Neuronal stem cell (in vitro differentiated cells): ENCODE measurements at regions not wholly inside any gene's neighbourhood (a gene's known extent, or its start where the extent isn't known, plus 50 kb on each side); places are given as distances from the start of the nearest gene placed in this dataset.

Experiments used
- DNase-seq: peaks from one replicate; pipeline ENCODE4 v3.0.0-alpha.2; 2013; ENCODE audit warnings: low spot score
- H2AFZ ChIP-seq: one replicate; pipeline ENCODE4 v1.6.1; 2013; ENCODE audit warnings: mild to moderate bottlenecking, low read length, inconsistent platforms
- H2AK5ac ChIP-seq: 2 replicates; pipeline ENCODE4 v1.6.1; 2013; ENCODE audit warnings: low read depth, mild to moderate bottlenecking, inconsistent platforms, low read length, moderate library complexity, mixed read lengths
- H2BK120ac ChIP-seq: 2 replicates; pipeline ENCODE4 v1.6.1; 2013; ENCODE audit warnings: low read depth, mild to moderate bottlenecking, inconsistent platforms, low read length, moderate library complexity, mixed read lengths
- H2BK12ac ChIP-seq: one replicate; pipeline ENCODE4 v1.6.1; 2013; ENCODE audit warnings: low read length, inconsistent platforms
- H2BK15ac ChIP-seq: 2 replicates; pipeline ENCODE4 v1.6.1; 2013; ENCODE audit warnings: mild to moderate bottlenecking, low read length, inconsistent platforms, mixed read lengths
- H2BK5ac ChIP-seq: one replicate; pipeline ENCODE4 v1.6.1; 2013; ENCODE audit warnings: inconsistent platforms, mild to moderate bottlenecking, low read length, moderate library complexity
- H3K14ac ChIP-seq: one replicate; pipeline ENCODE4 v1.6.1; 2013; ENCODE audit warnings: low read length, inconsistent platforms
- H3K18ac ChIP-seq: 2 replicates; pipeline ENCODE4 v1.6.1; 2013; ENCODE audit warnings: low read length, inconsistent platforms
- H3K23ac ChIP-seq: 2 replicates; pipeline ENCODE4 v1.6.1; 2013; ENCODE audit warnings: low read depth, mild to moderate bottlenecking, mixed read lengths, low read length, inconsistent platforms; ENCODE audit not compliant: poor library complexity
- H3K27ac ChIP-seq: replicated peaks from 3 replicates; pipeline ENCODE4 v1.5.1; 2013; ENCODE audit warnings: low read length, inconsistent platforms
- H3K27me3 ChIP-seq, 3 experiments: 2 replicates each; pipeline ENCODE4 v1.6.1; 2013; ENCODE audit warnings: low read length in 3 of 3, mild to moderate bottlenecking in 2 of 3, inconsistent platforms in 1 of 3, low read depth in 1 of 3, mixed read lengths in 1 of 3, moderate library complexity in 1 of 3; ENCODE audit not compliant: control insufficient read depth in 3 of 3, insufficient read depth in 3 of 3
- H3K36me3 ChIP-seq, 2 donors: replicated peaks in 1 of 2; 2 replicates each; pipeline ENCODE4 v1.6.1; 2013; ENCODE audit warnings: low read length in 2 of 2; ENCODE audit not compliant: control insufficient read depth in 2 of 2, insufficient read depth in 2 of 2
- H3K4ac ChIP-seq: 2 replicates; pipeline ENCODE4 v1.6.1; 2013; ENCODE audit warnings: inconsistent platforms, mild to moderate bottlenecking, low read length, moderate library complexity
- H3K4me1 ChIP-seq, 2 donors: 1 replicate in 1 of 2; 2 replicates in 1 of 2; pipeline ENCODE4 v1.6.1; 2013; ENCODE audit warnings: low read length in 2 of 2, low read depth in 1 of 2; ENCODE audit not compliant: control insufficient read depth in 2 of 2, insufficient read depth in 1 of 2
- H3K4me2 ChIP-seq: one replicate; pipeline ENCODE4 v1.6.1; 2013; ENCODE audit warnings: mild to moderate bottlenecking, low read length, inconsistent platforms; ENCODE audit not compliant: insufficient read depth, poor library complexity, severe bottlenecking
- H3K4me3 ChIP-seq, 2 donors: 2 replicates each; pipeline ENCODE4 v1.5.1; 2013; ENCODE audit warnings: low read length in 2 of 2, mild to moderate bottlenecking in 2 of 2, inconsistent platforms in 1 of 2, moderate library complexity in 1 of 2
- H3K79me1 ChIP-seq: one replicate; pipeline ENCODE4 v1.6.1; 2013; ENCODE audit warnings: low read depth, mild to moderate bottlenecking, inconsistent platforms, low read length, moderate library complexity
- H3K9ac ChIP-seq: one replicate; pipeline ENCODE4 v1.6.1; 2013; ENCODE audit warnings: mild to moderate bottlenecking, low read depth, low read length, inconsistent platforms; ENCODE audit not compliant: poor library complexity
- H3K9me3 ChIP-seq, 2 donors: replicated peaks in 1 of 2; 2 replicates each; pipeline versions ENCODE3 to v1.6.1; 2013; ENCODE audit warnings: low read length in 2 of 2, mild to moderate bottlenecking in 2 of 2, inconsistent platforms in 1 of 2, low read depth in 1 of 2, mixed read lengths in 1 of 2, moderate library complexity in 1 of 2; ENCODE audit not compliant: control insufficient read depth in 2 of 2, insufficient read depth in 1 of 2
- H4K8ac ChIP-seq: one replicate; pipeline ENCODE4 v1.6.1; 2013; ENCODE audit warnings: low read depth, mild to moderate bottlenecking, inconsistent platforms, low read length, moderate library complexity
- H4K91ac ChIP-seq: one replicate; pipeline ENCODE4 v1.6.1; 2013; ENCODE audit warnings: low read length, low read depth, mild to moderate bottlenecking, inconsistent platforms; ENCODE audit not compliant: poor library complexity
- WGBS, 2 donors: extraction: QIAGEN DNeasy Blood & Tissue Kit; methylation state at CpG; one replicate each; pipeline ENCODE4 v1.1.7; 2013; ENCODE audit warnings: missing lambda C conversion rate in 2 of 2, mixed read lengths in 1 of 2; ENCODE audit not compliant: insufficient read length in 2 of 2, insufficient replicate concordance in 1 of 2; ENCODE audit errors: extremely low coverage in 2 of 2; 5-methylcytosine and 5-hydroxymethylcytosine counted together

DNA sequence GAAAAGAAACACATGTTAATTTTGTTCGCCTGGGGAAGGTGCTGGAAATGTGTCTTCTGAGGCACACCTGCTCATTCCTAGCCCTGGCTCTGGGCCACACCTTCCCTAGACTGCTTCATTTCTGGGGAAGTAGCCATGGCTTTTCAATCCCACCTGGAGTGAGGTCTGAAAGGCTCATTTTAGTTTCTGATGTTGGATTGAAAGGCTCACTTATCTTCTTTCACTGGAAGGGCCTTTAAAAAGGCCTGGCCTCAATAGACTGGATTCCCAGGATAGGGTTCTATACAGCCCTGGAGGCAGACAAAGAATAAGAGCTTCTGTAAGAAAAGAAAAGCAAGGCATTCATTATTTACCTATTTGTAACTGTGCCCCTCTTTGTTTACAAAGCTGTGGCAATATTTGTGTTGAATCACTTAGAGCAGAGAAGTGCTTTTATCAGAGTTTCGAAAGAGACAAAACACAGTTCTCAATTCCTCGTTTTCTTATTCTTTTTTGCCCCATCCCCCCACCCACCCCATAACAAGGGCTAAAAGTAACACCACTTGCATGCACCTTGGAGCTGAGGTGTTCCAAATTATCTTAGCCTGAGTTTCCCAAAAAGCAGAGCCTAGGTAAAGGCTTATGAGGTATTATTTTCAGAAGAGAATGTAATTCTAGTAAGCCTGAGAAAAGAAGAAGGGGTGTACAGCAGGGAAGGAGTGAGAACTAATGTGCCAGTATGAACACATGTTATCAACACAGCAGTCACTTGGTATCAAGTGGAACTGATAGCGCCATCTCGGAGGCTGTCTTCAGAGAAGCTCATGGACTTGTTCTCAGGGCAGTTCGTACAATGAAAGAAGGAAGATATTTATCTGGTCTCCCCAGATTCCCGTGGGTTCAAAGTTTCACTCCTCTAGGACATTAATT is 413.1 kb downstream of the KCTD16 start:
- Histone ChIP-seq H3K4me3 (no peak overlapping the region), H3K23ac (no peak overlapping the region), H3K36me3 (no peaks in the 10 kb centered on the region), H3K4ac (no peak overlapping the region), H3K14ac (no peak overlapping the region), H3K79me1 (no peaks in the 10 kb centered on the region), H2AK5ac (no peak overlapping the region), H3K4me1 (peaks cover 0 to 6% of the 10 kb centered on the region in 2 donors), H2BK15ac (no peak overlapping the region), H2BK12ac (no peak overlapping the region), H3K9me3 (no peaks in the 10 kb centered on the region), H2AFZ (no peak overlapping the region), H2BK120ac (no peak overlapping the region), H2BK5ac (no peak overlapping the region), H3K27me3 (no peaks in the 10 kb centered on the region), H4K8ac (no peak overlapping the region), H3K18ac (no peak overlapping the region), H3K9ac (no peak overlapping the region), H3K27ac (no peak overlapping the region), H3K4me2 (no peak overlapping the region), H4K91ac (no peak overlapping the region)
- WGBS, 2 donors = no CpG with 5 or more reads among the region's 7 CpGs
- peak; percentile 64 for DNase-seq

DNA sequence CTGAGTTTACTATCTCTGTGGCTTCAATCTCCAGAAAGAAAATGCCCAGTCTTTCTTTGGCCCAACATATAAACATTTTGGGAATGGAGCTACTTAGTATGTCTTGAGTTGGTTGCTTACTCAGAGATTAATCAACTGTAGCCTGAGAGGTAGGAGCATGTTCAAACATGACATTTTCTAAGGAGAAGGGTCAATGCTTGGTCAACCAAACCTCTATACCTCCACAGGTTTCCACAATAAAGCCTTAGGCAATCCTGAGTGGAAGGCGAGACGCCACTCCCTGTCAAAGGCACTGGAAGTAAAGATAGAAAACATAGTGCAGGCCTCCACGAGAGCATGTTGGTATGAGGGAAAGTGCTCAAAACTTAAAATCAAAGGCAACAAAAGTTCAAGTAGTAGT is 411.4 kb downstream of the KCTD16 start:
- no peaks in the 10 kb centered on the region for H3K27me3 ChIP-seq
- H3K4me3 ChIP-seq = no peak overlapping the region
- no peak overlapping the region for H3K27ac ChIP-seq
- H3K9ac ChIP-seq = no peak overlapping the region
- no peak overlapping the region for H2AFZ ChIP-seq
- H3K36me3 ChIP-seq = no peaks in the 10 kb centered on the region
- H3K14ac ChIP-seq = no peak overlapping the region
- no peak overlapping the region for H2AK5ac ChIP-seq
- H2BK120ac ChIP-seq = no peak overlapping the region
- no peaks in the 10 kb centered on the region for H3K79me1 ChIP-seq
- DNase-seq = no peak
- no peak overlapping the region for H3K4ac ChIP-seq
- H3K23ac ChIP-seq = no peak overlapping the region
- H3K4me1 ChIP-seq = peaks cover 0 to 6% of the 10 kb centered on the region in 2 donors
- H4K91ac ChIP-seq = no peak overlapping the region
- H2BK12ac ChIP-seq = no peak overlapping the region
- no peak overlapping the region for H2BK15ac ChIP-seq
- no peak overlapping the region for H2BK5ac ChIP-seq
- no peaks in the 10 kb centered on the region for H3K9me3 ChIP-seq
- no peak overlapping the region for H3K18ac ChIP-seq
- no peak overlapping the region for H4K8ac ChIP-seq
- no CpG with 5 or more reads among the region's 3 CpGs for WGBS, 2 donors
- H3K4me2 ChIP-seq = no peak overlapping the region

DNA sequence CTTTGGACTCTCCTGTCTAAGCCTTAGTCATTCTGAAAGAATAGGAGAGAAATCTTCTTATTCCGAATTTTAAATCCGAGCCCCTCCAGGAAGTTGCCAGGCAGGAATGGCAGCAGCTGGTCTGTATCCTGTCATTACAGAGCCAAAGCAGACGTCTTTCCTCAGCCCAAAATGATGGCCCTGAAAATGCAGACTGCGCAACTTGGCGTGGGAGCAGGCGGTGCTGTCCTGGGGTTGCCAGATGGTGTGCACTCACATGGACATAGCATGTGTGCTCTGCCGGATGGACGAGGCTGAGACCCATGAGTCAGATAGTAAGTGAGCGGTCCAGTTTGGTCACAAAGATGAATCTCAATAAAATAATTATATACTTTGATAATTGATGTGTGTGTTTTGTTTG is 410.4 kb downstream of the KCTD16 start:
- Histone ChIP-seq H4K8ac (no peak overlapping the region), H3K79me1 (no peaks in the 10 kb centered on the region), H3K4ac (no peak overlapping the region), H3K36me3 (no peaks in the 10 kb centered on the region), H3K18ac (peak overlapping the region; percentile 81), H3K23ac (no peak overlapping the region), H2AK5ac (no peak overlapping the region), H3K4me2 (no peak overlapping the region), H2BK12ac (no peak overlapping the region), H3K27me3 (no peaks in the 10 kb centered on the region), H2BK5ac (no peak overlapping the region), H2BK120ac (no peak overlapping the region), H3K4me1 (peaks cover 0 to 6% of the 10 kb centered on the region in 2 donors), H3K4me3 (no peak overlapping the region), H2BK15ac (no peak overlapping the region), H3K9ac (no peak overlapping the region), H3K14ac (no peak overlapping the region), H4K91ac (no peak overlapping the region), H2AFZ (no peak overlapping the region), H3K9me3 (peaks cover 0 to 2% of the 10 kb centered on the region in 2 donors), H3K27ac (no peak overlapping the region)
- no peak for DNase-seq
- no CpG with 5 or more reads among the region's 9 CpGs for WGBS, 2 donors

DNA sequence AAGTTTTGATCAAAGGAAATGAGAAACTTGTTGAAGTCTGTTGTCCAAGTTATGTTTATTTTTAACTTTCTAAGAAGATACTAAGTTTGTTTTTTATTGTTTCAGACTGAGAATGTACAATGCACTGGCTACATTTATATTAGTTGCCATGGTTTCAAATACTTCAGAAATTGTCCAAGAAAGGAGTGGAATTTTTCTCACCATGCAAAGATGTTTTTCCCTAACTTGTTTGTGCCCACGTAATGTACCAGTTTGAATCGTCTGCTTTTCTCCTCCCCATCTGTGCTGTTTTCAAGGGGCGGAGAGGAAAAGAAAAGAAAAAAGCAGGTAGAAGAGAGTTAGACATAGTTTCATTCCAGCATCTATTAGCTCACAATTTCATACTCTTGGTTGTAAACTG is 407.0 kb downstream of the KCTD16 start:
- no peak overlapping the region for H3K14ac ChIP-seq
- H3K36me3 ChIP-seq = no peaks in the 10 kb centered on the region
- no peak for DNase-seq
- no peak overlapping the region for H4K91ac ChIP-seq
- no peak overlapping the region for H3K27ac ChIP-seq
- no peak overlapping the region for H2BK120ac ChIP-seq
- no peak overlapping the region for H3K18ac ChIP-seq
- no peak overlapping the region for H3K4ac ChIP-seq
- H3K9ac ChIP-seq = no peak overlapping the region
- H3K23ac ChIP-seq = no peak overlapping the region
- H3K79me1 ChIP-seq = no peaks in the 10 kb centered on the region
- peaks cover 0 to 4% of the 10 kb centered on the region in 2 donors for H3K9me3 ChIP-seq
- no peak overlapping the region for H2BK5ac ChIP-seq
- H2AK5ac ChIP-seq = no peak overlapping the region
- no peak overlapping the region for H2BK15ac ChIP-seq
- no CpG with 5 or more reads among the region's 3 CpGs for WGBS, 2 donors
- no peaks in the 10 kb centered on the region for H3K4me1 ChIP-seq
- no peak overlapping the region for H2AFZ ChIP-seq
- no peak overlapping the region for H3K4me3 ChIP-seq
- H2BK12ac ChIP-seq = no peak overlapping the region
- no peak overlapping the region for H3K4me2 ChIP-seq
- H3K27me3 ChIP-seq = no peaks in the 10 kb centered on the region
- H4K8ac ChIP-seq = no peak overlapping the region
